C4-2B (cell line): ENCODE measurements at regions not wholly inside any gene's neighbourhood (a gene's known extent, or its start where the extent isn't known, plus 50 kb on each side); places are given as distances from the start of the nearest gene placed in this dataset.

Experiments
- ZFX ChIP-seq: fragments of 450-650 bp; IDR thresholded peaks from 2 replicates; pipeline ENCODE4 v1.6.1; 2017
- TF ChIP-seq, protein P1 (sequence below): fragments of 450-650 bp; conservative IDR thresholded peaks from 2 replicates; pipeline ENCODE4 v1.5.1; 2017; ENCODE audit warnings: mild to moderate bottlenecking

DNA sequence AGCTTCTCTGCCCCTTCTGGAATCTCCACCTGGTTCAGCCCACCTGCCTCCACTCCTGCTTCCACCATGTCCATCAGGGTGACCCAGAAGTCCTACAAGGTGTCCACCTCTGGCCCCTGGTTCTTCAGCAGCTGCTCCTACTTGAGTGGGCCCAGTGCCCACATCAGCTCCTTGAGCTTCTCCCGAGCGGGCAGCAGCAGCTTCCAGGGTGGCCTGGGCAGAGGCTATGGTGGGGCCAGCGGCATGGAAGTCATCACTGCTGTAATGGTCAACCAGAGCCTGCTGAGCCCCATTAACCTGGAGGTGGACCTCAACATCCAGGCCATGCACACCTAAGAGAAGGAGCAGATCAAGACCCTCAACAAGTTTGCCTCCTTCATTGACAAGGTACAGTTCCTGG, 74.4 kb upstream of the ZXDA start:
- TF ChIP-seq, protein P1, sequence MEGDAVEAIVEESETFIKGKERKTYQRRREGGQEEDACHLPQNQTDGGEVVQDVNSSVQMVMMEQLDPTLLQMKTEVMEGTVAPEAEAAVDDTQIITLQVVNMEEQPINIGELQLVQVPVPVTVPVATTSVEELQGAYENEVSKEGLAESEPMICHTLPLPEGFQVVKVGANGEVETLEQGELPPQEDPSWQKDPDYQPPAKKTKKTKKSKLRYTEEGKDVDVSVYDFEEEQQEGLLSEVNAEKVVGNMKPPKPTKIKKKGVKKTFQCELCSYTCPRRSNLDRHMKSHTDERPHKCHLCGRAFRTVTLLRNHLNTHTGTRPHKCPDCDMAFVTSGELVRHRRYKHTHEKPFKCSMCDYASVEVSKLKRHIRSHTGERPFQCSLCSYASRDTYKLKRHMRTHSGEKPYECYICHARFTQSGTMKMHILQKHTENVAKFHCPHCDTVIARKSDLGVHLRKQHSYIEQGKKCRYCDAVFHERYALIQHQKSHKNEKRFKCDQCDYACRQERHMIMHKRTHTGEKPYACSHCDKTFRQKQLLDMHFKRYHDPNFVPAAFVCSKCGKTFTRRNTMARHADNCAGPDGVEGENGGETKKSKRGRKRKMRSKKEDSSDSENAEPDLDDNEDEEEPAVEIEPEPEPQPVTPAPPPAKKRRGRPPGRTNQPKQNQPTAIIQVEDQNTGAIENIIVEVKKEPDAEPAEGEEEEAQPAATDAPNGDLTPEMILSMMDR = no peak
- no peak for TF ChIP-seq ZFX
